GM21825 (cell line): ENCODE measurements at regions not wholly inside any gene's neighbourhood (a gene's known extent, or its start where the extent isn't known, plus 50 kb on each side); places are given as distances from the start of the nearest gene placed in this dataset.
A peak's percentile ranks its signal among the peaks of the same experiment; 100 is the strongest.

Source experiments
- ATAC-seq: cut with Tn5 transposase; IDR thresholded peaks from one replicate; pipeline ENCODE4 v1.9.1; 2021; ENCODE audit warnings: mild to moderate bottlenecking, moderate library complexity; ENCODE audit not compliant: unreplicated experiment

DNA sequence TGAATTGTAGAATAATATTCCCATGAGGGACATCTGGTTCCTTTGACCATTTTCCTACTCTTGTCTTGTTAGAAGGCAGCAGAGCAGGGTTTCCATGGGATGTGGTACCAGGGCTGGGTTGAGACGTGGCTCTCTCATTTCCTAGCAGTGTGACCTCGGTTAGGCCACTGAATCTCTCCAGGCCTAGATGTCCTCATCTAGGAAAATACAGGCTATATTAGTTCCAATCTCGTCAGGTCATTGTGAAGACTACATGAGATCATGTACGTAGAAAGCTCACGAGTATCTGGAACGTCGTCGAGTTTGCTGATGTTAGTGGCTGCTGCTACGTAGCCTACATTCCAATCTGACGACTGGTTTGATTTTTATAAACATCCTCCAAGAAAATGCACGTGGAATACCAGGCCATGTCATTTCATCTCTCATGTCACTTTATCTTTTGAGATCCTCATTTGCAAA lies 278.2 kb upstream of the GATB start:
- ATAC-seq = no peak

DNA sequence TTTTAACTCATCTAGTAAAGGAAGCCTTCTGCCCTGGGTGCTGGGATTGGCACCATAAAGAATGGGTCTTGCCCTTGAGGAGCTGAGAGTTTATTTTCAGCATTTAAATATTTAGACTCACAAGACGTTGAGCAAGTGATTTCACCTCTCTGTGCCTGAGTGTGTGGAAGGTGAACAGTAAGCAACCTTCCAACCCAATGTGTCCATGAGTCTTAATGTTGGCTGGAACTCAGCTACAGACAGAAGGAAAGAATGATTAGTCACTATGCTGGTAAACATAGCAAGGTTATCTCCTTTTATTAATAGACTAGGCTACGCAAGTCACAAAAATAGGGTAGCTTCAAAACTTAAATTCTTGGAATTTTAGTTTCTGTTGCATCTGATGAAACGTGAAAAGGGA lies 277.4 kb upstream of the GATB start:
- ATAC-seq = no peak

DNA sequence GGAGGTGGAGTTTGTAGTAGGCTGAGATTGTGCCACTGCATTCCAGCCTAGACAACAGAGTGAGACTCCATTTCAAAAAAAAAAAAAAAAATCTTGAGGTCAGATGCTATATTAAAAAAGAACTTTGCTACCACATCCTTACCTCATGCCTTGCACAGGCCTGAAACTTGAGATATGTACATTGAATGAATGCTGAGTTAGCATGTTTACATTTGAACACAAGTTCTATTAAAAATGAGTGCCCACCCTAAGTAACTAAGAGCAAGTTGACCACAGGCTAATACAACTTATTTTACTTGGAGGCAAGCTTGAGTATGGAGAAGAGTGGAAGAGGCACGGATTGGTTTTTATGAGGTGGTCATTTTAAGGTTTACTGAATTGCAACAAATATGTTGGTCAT lies 276.6 kb upstream of the GATB start:
- no peak for ATAC-seq

DNA sequence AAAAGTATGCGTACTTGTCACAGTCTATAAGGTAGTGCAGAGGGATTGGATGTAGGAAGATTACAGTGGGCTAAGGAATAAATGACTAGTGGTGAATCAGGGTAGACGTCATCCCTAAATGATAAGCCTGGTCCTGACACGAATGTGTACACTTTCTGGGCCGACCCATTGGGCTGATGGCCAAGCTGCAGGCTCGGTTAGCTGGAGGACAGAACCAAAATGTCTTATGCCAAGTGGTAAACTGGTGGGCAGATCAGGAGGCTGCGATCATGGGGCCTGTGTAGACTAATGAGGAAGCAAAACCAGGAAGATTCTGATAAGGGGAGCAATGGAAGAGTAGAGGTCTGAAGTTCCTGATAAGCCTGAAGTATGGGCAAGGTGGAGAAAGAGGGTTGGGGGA lies 272.8 kb upstream of the GATB start:
- no peak for ATAC-seq

DNA sequence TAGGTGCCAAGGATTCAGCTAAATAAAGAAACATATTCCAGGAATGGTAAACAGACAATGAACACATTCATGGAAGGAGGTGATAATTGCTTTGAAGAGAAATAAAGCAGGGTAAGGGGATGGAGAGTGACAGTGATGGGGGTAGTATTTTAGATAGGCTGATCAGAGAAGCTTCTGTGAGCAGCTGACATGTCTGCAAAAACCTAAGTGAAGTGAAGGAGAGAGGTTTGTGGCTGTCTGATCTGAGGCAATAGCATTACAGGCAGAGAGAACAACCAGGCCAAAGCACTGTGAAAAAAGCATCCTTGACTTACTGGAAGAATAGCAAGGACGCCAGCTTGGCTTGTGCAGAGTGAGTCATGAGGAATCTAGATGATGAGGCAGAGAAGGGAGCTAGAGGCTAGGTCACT lies 271.9 kb upstream of the GATB start:
- no peak for ATAC-seq

DNA sequence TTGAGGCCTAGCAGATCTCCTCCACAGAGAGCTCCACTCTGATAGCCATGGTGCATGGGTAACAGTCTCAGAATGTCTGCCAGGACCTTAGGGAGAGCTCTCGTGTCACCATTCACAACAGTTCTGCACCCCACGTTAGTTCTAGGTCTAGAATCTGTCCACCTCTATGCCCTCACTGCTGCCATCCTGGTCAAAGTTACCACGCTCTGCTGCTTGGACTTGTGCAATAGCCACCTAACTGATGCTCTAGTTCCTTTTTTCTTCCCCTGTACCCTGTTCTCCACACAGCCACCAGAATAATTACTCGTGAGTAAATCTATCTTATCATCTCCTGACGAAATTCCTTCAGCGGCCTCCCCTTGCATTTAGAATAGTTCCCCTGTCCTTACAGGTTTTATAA lies 268.8 kb upstream of the GATB start:
- ATAC-seq = no peak

DNA sequence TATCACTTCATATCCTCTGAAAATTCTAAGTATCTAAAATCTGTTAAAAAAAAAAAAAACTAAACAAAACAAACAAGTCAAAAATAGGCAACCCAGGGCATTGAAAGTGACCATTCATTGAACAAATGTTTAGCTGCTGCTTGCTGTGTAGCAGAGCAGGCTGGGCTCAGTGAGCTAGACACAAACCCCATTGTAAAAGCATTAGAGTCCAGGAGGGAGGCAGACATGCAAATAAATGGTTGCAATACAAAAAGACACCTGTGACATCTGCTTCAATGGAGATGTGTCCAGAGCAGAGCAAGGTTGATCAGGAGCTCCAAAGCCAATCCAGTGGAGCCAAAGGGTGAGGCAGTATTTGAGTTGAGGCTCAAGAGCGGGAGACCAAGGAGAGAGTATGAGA lies 267.3 kb upstream of the GATB start:
- no peak for ATAC-seq

DNA sequence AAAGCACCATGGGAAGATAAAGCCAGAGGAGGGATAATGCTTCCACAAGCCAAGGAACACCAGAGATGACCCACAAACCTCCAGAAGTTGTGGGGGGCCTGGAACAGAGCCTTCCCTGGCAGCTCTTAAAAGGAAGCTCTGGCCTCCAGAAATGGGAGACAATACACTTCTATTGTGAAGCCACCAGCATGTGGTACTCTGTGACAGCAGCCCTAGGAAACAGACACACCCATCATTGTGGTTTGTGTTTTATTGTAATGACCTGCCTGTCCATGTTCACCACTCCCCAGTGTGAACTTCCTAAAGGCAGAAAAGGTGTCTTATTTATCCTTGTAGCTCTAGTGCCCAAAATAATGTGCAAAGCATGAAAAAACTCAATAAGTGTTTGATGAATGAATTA lies 264.1 kb upstream of the GATB start:
- ATAC-seq = no peak

DNA sequence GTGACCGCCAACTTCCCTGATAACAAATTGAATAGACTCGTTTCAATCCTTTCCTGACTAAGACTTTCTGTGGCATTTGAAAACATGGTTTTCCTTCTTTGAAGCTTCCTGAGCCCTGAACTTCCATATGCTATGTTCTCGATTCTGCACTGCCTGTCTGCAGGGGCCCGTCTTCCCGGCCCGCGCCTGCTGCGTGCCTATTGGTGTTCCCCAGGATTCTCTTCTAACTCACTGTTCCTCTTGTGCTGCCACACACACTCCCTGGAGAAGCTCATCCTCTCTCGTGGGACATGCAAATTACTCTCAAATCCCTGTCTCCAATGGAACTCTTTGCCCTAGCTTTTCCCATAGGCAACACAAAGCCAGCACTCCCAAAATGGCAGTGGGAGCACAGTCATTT lies 262.9 kb upstream of the GATB start:
- ATAC-seq = no peak

DNA sequence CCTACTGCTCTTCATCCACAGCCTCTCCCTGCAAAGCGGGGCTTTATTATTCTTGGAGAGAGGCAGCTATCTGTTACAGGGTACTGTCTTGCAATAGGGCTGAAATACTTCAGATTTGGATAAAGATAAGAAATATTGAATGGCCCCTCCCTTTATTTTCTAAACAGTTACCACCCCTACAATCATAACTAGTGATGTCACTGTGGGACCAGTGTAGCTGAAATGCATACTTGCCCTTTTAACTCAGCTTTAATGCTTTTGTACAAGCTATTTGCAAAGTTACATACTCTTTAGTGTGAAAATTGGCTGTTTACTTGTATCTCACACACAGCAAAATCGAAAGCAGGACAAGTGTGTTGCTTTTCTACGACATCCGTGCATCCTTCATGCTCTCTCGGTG lies 261.7 kb upstream of the GATB start:
- no peak for ATAC-seq

DNA sequence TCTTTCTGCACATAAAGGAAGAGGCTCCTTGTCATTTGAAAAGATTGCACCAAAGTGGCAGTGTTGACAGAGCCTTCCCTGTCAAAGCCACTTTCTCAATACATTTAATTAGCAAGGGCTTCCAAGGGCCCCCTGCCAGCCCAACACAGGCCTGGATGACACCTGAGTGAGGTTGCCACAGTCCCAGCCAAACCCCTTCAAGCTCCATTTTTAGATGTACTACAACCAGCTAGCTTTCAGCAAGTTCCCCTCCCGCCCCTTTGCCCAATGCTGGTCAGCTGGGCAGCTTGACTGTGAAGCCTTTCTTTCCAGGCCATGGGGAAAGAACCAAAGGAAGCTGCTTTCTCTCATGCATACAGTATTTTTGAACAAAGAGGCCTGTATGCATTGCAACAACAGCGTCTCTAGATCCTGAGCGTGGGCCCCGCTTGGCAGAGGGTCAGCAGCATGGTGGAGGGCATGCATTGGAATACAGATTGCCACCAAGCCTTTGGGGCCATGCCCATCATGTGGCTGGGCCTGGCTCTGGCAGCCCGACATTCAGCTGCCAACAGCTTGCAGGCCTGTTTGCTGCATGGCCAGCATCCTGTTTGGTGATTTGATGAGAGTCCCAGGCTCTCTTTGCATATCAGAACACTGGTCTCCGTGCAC lies 261.1 kb upstream of the GATB start:
- ATAC-seq = no peak

DNA sequence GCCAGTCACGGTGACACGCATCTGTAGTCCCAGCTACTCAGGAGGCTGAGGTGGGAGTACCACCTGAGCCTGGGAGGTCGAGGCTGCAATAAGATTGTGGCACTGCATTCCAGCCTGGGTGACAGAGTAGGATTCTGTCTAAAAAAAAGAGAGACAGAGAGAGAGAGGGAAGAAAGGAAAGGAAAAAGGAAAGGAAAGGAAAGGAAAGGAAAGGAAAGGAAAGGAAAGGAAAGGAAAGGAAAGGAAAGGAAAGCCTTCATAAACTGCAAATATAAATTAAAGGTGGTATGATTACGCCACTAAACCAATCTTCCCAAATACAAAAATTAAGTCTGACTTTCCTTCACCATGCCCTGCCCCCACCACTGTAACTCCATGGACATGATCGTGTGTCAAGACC lies 259.3 kb upstream of the GATB start:
- no peak for ATAC-seq

DNA sequence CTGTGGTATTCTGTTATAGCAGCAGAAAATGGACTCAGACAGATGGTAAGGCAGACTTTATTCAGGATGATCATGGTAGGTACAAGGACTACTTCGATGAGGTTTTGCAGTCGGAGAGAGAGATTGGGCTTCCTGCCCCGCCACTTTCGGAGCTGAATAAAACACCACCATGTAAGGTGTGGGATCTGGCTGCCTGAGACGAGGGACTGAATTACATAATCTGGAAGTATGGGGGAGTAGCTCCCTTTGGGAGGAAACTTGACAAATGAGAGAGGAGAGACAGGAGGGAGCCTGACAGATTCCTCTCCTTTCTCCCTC lies 255.5 kb upstream of the GATB start:
- ATAC-seq = no peak

DNA sequence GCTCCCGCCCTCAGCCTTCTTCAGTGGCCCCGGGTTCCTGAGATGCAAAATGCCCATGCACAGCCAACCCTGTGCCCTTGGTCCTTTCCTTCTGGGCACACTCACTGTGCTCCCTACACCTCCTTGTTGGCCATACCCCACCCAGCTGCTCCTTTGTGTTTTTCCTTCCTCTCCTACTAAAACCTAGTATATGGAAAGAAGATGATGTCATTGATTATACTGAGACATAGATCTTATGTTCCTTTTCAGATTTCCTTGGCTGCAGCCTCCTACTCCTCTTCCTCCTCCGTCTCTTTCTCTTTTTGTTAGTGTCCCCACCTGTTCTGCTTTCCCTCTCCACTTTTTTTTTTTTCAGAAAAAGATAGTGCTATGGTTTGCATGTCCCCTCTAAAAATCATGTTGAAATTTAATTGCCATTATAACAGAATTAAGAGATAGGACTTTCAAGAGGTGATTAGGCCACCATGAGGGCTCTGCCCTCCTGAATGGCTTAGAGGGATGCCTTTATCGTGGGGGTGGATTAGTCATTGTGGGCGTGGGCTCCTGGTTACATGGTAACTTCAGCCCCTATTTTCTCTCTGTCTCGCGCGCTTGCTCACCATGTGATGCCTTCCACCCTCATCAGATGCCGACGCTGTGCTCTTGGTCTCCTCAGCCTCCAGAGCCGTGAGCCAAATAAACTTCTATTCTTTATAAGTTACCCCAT lies 254.9 kb upstream of the GATB start:
- no peak for ATAC-seq

DNA sequence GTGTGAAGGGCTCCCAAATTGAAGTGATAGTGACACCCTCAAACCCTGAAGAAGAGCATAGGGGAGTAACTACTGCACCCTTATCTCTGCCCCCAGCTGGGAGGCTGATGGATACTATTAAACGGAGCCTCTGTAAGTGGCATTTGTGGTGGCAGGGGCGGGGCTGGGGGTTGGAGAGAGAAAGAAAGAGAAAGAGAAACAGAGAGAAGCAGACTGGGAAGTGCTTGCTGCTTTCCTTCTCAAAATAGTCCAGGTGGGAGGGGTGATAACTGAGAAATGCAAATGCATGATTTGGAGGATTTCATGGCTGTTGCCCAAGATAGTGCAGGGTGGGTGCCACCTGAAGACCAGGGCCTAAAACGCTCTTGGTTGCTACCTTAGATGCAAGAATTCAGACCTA lies 253.5 kb upstream of the GATB start:
- ATAC-seq = peak; percentile 96

DNA sequence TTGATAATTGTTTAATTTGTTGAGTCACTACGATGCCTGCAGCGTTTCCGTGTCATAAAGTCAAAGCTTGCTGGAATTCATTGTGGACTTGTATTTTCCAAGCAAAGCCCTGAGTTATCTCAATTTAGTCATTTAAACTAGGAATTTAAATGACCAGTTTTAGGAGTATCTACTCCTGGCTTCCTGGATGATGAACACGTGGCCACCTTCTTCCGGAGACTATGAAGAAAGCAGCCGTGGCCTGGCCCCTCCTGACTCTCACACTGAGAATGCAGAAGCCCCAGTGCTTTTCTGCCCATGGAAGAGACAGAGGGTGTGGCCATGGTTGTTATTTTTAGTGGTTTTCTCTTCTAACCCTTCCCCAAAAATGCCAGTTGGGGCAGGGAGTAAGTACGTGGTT lies 250.7 kb upstream of the GATB start:
- no peak for ATAC-seq

DNA sequence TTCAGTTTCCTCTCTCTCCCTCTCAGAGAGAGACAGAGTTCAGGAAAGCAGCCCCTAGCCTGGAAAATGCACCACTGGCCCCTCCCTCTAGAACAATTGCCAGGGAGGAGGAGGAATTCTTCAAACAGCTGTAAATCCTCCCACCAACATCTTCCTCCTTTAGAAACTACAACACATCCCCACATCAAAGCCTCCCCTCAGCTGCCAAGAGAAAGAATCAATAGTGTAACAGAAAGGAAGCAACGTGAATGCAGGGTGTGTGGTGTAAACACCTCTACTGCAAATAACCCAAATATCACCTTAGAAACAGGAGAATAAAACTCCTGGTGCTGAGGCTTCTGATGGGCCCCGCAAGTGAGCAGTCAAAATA lies 249.9 kb upstream of the GATB start:
- no peak for ATAC-seq

DNA sequence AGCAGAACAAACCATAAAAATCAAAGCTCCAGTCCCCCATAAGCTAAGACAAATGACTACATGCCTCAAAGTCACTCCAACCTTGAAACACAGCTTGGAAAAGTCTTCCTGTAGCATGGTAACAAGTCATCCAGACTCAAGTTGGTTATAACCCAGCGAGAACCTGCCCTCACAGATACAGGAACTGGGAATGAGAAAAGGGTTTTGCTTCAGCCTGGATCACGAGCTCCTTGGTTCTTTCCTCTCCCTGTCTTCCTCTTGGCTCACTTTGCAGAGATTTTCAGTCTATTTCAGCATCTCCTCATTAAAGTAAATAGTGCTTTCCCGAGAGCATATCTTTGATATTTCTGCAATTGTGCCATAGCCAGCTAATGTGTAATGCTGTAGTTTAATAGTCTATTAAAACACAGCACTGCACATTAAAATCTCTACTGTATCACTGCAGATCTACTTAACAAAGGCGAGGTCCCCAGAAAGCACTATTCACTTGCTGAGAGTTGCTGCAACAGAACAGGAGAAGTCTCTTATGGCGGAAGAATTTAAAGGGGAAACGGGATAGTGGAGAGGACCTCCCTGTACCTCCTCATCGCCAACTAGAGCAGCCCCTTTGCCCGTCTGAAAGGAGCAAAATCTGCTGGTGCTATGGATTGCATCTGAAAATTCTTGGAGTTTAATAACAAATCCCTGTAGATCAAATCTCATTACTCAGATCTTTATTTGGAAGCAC lies 249.3 kb upstream of the GATB start:
- ATAC-seq = no peak

DNA sequence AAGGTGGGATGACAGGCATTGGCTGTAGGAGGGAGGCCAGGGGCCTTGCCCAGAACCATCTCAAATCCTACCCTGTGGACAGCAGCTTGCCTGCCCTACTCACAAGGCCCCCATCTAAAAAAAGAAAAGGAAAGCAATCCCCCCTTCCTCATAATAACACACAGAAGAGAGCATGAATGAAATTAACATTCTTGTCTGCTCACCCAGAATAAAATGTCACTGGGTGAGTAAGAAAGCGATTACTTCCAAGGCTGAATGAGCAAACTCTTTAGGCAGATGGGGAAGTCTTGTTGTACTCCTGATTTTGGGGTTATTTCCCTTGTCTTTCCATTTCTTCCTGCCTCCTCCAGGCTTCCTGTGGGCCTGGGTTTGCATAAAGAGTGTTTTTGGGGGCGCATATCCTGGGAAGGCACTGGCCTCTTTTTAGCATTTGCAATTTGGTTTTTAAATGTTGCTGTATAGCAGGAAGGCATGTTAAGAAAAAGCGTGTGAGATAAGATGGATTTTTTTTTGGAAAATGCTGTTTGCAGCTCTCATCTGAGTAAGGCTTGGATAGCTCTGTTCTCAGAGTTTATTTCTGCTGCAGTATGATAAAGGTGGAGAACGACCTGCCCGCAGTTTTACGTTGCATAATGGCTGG lies 248.3 kb upstream of the GATB start:
- ATAC-seq = no peak

DNA sequence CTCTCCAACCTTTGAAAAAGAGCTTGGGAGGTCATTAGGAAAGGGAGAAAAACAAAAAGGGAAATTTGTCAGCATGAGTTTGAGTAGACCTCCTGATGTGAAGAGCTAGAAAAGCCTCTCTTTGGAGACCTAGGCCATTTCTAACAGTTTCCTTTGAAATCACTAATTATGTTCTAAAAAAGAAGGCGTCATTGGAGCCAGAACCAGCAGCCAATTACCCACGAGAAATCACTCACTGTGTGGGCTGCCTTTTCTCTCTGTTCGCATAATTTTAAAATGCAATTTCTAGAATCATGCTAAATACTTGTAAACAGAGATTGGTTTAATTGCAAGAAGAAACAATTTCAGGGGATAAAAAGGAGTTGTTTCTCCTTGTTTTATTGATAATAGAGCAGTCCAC lies 246.3 kb upstream of the GATB start:
- ATAC-seq = no peak

DNA sequence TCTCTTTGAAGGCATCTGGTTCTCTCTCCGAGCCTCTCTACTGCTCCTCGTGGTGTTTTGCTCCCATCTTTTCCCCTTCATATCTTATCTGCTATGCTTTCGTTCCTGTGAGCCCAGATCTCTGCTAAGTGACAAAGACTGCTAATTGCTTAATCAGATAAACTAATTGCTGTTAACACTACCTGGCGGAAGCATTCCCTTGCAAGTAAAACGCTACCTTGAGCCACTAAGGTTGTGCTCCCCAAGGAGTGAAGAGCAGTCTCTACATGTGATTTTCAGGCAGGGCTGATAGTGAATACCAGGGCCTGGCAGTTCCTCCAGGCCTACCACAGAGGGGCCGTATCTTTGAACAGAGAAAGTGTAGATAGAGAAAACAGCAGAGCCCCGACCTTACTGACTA lies 244.0 kb upstream of the GATB start:
- ATAC-seq = no peak

DNA sequence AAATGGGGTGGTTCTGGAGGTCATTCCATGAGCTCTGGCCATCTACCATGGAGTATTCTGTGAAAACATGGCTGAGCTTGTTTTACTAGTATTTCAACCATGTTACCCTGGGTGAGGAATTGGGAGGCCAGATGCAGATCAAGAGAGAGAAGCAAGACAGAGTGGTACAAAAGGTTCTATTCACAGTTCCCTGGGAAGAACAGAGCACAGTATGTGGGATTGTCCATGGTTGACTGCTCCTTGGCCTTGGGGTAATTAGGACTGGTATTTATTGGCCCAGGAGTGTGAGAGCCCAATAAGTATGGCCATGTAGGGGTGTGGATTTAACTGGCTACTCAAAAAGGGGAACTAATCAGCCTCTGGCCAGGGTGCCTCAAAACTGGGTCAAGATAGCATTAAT lies 239.7 kb upstream of the GATB start:
- ATAC-seq = no peak
